ENCODE measurements at regions not wholly inside any gene's neighbourhood (a gene's known extent, or its start where the extent isn't known, plus 50 kb on each side); places are given as distances from the start of the nearest gene placed in this dataset.

GRCh38 chr16:85279825-85280545 lies 167.7 kb upstream of the CIBAR2 start:
- Histone ChIP-seq H3K4me3 (ENCODE audit: low read depth in 2 of 2, low read length in 2 of 2) (no peak overlapping the region), H3K4me1 (ENCODE audit: control insufficient read depth, insufficient read depth, low read length) (no peaks in the 10 kb centered on the region; the same call in none of the 2 replicates), H3K27me3 (ENCODE audit: control insufficient read depth, insufficient read depth, low read length) (no peaks in the 10 kb centered on the region), H3K36me3 (ENCODE audit: control insufficient read depth, insufficient read depth, low read length) (no peaks in the 10 kb centered on the region), H3K27ac (ENCODE audit: low read length) (no peak overlapping the region), H3K9me3 (ENCODE audit: control insufficient read depth, insufficient read depth, low read depth, low read length) (no peaks in the 10 kb centered on the region)
- DNase-seq (ENCODE audit: low read depth, low spot score) (no peak), ATAC-seq (no peak)
- TF ChIP-seq CTCF (IDR thresholded peaks at IDR 0.05) (no peak), POLR2AphosphoS5 (IDR thresholded peaks at IDR 0.05; ENCODE audit: low read depth, low read length) (no peak), REST (IDR thresholded peaks at IDR 0.05; ENCODE audit: insufficient read depth in 1 of 2, low read depth in 2 of 2, low read length in 1 of 2) (no peak)
- POLR2A ChIA-PET = no interaction called here
- CTCF ChIA-PET = interaction anchor here (0.6 kb wide), 2 partner anchors 71 to 342 kb away, joined by 5 to 11 read pairs; no protein-coding TSS in a partner anchor
- intact Hi-C loops (cut with micrococcal nuclease; ENCODE audit: unreplicated experiment) = no loop called here
- no TSS peak for BruUV-seq (replicated peaks)
- in situ Hi-C loops (cut with HindIII; ENCODE audit: low pct_unique_long_range_greater_than_20kb, low sequenced_read_pairs) = no loop called here

GRCh38 chr16:85281181-85281580 lies 168.9 kb upstream of the CIBAR2 start:
- ATAC-seq = no peak
- Histone ChIP-seq H3K27ac (ENCODE audit: low read length) (no peak overlapping the region), H3K9me3 (ENCODE audit: control insufficient read depth, insufficient read depth, low read depth, low read length) (no peaks in the 10 kb centered on the region), H3K4me1 (ENCODE audit: control insufficient read depth, insufficient read depth, low read length) (peaks cover 3% of the 10 kb centered on the region), H3K4me3 (ENCODE audit: low read depth in 2 of 2, low read length in 2 of 2) (no peak overlapping the region), H3K36me3 (ENCODE audit: control insufficient read depth, insufficient read depth, low read length) (no peaks in the 10 kb centered on the region), H3K27me3 (ENCODE audit: control insufficient read depth, insufficient read depth, low read length) (no peaks in the 10 kb centered on the region)
- CTCF ChIA-PET = interaction anchor here (0.6 kb wide), 2 partner anchors 41 to 332 kb away, joined by 4 to 11 read pairs; partner anchors contain the start of gene GSE1
- in situ Hi-C loops (cut with HindIII; ENCODE audit: low pct_unique_long_range_greater_than_20kb, low sequenced_read_pairs) (no loop called here), intact Hi-C loops (cut with micrococcal nuclease; ENCODE audit: unreplicated experiment) (no loop called here)
- no peak for TF ChIP-seq SIN3A (IDR thresholded peaks at IDR 0.05; ENCODE audit: borderline replicate concordance, insufficient read depth, low read depth, low read length)
- TF ChIP-seq CTCF (IDR thresholded peaks at IDR 0.05) = no peak
- no peak for TF ChIP-seq TCF7L2 (IDR thresholded peaks at IDR 0.05; ENCODE audit: low read depth, low read length)
- no peak for TF ChIP-seq POLR2AphosphoS5 (IDR thresholded peaks at IDR 0.05; ENCODE audit: low read depth, low read length)
- TF ChIP-seq REST (IDR thresholded peaks at IDR 0.05; ENCODE audit: insufficient read depth in 1 of 2, low read depth in 2 of 2, low read length in 1 of 2) = no peak
- no peak for DNase-seq (ENCODE audit: low read depth, low spot score)
- no TSS peak for BruUV-seq (replicated peaks)
- POLR2A ChIA-PET = no interaction called here
